ENCODE measurements at regions not wholly inside any gene's neighbourhood (a gene's known extent, or its start where the extent isn't known, plus 50 kb on each side); places are given as distances from the start of the nearest gene placed in this dataset.
"Not testable (repeated sequence)": the region's sequence is repeated elsewhere in the genome, so short reads cannot be mapped to it uniquely, and the experiment has no call there.

DNA sequence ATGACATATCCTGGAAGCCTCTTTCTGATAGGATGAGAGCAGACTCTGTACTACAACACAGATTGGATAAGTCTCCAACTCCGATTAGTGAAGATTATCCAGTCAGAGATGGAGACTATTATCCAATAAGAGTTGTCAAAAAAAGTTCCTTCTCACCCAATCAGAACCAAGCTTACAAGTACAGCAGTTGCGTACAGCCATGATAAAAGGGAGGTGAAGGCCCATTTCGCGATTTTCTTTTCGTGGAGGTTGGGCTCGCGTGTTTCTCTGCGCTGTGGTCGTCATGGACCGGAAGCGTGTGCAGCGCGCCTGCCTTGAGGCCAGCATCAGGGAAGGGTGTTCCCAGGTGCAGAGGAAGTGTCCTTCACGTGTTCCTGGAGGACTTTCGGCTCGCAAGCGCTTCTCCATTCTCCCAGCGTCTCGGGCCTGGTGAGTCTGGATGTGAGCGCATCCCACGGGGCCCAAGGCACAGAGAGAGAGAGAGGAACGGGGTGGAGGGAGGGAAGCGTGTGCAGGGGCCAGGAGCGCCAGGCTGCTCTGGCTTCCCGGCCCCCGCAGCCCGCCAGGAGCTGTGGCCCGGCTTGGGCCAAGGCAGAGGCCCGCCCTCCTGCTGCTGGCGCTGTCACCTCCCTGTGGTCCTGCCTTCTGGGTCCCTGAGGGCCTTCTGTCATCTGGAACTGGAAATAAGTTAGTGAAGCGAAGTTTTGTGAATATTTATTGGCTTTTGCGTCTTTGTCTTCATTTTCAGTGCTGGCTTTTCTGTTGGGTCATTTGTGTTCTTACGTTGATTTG is 53.9 kb downstream of the CDRT15L2 start:
- not testable (repeated sequence) for DNase-seq

DNA sequence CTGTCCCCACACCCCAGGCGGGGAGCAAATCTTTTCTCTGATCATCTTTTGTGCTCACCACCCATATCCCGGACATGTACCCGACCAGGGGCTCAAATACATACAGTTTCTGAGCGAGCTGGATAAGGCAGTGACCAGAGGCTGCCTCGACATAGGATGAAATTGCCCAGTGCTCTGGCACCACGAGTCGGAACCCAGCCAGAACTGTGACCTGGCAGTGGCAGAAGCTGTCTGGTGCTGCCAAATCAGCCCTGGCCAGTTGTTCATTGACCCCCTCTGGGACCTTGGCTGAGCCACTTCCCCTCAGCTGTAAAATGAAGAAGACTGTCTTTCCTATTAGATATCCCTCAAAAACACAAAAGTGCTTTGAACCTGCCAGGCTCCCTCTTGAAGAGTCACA is 60.6 kb downstream of the CDRT15L2 start:
- DNase-seq, result not testable (repeated sequence)

DNA sequence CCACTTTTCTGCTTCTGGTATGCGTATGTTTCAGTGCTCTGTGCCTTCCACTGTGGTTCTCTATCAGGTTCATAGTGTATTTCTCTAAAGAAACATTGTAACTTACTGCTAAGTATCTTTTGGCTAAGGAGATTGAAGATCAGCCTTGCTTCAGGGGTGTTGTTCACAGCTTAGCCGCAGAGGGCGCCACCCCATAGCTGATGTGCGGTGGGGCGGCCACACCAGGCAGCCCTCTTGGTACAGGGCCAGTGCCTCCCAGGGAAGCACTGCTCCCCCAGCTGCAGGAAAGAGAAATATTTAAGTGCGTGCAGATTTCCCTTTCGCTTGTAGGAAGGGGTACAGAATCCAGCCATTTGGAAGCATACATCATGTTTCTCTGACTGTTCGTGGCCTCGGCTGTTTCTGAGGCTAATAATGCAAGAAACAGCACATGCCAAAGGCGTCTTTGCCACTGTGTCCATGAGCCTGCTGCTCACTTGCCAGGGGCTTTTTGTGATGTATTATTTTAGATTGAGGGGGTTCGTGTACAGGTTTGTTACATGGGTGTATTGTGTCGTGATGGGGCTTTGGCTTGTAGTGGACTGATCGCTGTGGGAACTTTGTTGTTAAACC is 67.2 kb downstream of the CDRT15L2 start:
- not testable (repeated sequence) for DNase-seq

DNA sequence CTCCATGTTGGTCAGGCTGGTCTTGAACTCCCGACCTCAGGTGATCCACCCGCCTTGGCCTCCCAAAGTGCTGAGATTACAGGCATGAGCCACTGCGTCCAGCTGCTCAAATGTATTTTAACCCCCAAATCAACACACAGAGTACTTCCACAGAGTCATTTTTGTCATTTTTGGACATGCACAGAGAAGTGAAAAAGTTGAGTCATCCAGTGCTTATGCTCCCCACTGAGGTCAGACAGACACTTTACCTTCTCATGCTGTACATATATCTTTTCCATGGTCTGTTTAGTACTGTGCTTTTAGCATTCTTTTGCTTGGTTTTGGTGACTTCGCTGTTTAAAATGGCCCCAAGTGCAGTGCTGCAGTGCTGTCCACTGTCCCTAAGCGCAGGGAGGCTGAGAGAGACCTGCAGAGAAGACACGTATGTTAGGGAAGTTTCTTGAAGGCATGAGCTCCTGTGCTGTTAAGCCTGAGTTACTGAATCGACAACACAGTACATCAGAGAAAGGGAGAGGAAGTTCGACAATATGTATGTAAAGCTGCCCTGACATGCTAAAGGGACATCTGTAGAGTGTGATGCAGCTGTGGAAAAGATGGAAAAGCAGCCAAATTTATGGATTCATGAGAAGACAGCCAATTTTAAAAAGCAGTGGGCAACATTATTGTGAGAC is 69.7 kb downstream of the CDRT15L2 start:
- DNase-seq, result not testable (repeated sequence)

DNA sequence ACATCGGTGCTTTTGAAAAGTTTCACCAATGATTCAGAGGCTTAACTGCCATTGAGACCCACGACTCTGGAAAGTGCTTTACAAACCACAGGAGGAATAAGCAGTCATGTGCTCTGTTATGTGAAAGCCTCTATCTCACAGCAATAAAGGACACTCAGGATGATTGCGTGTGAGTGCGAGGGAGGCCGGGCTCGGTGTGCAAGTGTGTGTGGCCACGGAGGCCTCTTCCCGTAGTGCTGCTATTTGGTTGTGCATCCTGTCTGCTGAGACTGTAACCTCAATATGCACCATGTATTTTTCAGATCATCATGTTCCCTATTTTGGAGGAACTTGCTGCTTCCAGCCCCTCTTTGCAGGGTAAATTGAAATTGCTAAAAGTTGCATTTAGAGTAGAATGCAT is 71.5 kb downstream of the CDRT15L2 start:
- not testable (repeated sequence) for DNase-seq

DNA sequence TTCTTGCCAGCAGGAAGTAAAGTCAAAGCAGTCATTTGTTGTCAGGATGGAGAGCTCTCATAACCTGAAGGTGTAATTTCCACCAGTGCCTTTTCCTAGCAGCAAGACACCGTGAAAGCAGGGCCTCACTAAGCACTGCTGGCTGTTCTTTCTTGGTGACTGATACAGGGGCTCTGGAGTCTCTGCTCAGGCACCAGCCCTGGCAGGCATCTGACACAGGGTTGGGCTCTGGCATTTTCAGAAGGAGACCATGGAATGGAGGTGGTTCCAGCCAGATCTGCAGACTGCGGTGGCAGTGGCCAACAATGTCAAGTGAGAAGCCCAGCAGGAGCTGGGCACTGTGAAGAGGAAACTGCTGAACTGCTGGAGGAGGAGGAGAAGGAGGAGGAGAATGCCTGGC is 72.2 kb downstream of the CDRT15L2 start:
- DNase-seq, result not testable (repeated sequence)

DNA sequence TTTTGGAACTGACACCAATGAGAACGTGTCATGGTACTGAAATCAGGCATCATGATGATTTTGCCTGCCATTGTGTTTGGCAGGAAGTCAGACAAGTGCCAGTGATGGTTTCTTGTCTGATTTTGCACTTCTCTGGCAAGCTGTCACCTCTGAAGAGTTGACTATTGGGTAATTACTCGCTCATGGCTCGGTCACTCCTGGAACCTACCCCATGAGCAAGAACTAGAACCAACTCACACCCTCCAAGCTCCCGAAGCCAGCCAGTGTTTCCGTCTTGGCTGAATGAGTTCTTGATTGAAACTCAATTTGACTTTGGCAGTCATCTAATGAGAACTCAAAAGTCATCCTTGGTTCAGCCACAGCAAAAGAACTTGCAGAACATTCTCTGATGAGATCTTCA is 73.9 kb downstream of the CDRT15L2 start:
- not testable (repeated sequence) for DNase-seq

DNA sequence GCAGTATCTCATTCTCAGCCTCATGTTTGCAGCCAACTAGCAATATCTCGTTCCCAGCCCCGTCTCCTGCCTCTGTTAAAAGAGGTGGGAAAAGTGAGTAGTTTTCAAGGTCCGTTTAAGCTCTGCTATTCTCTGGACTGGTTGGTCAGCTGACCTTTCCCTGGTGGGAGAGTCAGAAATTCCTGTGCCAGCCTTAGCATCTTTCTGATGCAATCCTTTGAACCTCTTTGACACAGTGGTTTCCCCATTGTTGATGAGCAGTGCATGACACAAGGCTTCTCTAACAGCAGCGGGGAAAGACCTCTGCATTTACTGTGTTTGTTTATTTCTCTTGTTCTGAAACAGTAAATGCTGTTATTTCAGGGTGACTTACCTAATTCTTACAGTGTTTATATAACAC is 74.6 kb downstream of the CDRT15L2 start:
- DNase-seq, result not testable (repeated sequence)

DNA sequence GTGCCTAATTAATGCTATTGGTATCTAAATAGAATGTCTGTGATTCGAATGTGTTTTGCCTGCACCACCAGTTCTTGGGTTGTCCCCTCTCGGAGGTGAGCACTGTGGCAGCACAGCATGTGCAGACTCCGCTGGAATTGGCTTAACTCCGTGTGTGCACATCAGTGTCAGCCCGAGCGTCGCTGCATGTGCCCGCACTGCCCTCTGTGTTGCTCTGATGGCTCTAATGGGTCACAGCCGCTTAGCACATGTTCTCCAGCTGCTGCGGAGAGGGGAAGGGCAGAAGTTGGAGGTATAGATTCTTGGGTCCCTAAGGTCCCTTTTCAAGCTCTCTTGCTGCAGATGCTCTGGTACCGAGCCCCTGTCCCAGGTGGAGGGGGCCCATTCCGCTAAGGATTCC is 75.1 kb downstream of the CDRT15L2 start:
- not testable (repeated sequence) for DNase-seq

DNA sequence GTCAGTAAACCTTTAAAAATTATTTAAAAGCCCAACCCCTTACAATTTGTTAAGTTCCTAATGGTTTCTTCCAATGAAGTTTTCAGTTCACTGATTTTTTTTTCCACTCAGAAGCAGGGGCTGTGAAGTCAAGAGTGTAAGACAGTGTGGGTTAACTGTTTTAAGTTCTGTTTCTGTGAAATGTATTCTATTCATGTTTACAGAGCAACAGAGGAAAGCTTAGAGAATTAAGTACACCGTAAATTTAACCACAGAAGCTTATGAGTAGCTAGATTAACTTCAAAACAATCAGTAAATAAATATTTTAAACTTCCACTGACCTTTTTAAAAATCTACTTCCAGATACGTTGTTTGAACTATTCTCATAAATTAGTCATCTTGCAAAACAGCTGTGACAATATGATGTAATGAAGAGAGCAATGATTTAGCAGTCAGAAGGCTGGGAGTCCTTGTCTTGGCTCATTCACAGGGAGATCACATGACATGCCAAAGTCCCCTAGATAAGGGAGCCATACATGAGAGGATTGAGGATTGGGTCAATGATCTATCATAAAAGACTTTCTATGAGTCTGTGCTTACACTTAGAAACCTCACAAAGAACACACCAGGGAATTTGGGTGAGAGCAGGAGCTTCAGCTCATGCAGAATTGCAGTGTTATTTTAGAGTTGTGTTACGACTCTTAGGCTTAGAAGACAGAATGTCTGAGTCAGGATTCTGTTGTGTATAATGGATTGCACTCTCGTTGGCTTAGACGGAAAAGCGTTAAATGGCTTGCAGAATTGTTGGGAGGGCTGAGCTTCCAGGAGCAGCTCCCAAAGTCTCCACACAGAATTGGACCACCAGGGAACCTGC is 85.8 kb downstream of the CDRT15L2 start:
- DNase-seq, result not testable (repeated sequence)

DNA sequence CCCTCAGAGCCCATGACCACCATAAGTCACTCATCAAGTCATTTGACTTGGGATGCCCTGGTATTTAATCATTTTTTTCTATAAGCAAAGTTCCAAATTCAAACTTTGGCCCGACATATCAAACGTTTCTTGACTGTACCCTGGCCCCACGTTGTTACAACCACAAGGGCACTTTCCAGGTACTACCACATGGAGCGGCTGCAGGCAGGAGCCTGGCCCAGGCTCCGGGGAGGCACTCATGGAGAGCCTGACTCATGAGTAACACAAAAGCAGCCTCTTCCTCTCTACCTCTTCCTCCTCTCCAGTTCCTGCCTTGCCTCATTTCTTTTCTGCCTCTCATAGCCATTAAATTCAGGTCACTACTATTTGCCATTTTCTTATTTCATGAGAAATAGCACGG is 87.2 kb downstream of the CDRT15L2 start:
- not testable (repeated sequence) for DNase-seq

DNA sequence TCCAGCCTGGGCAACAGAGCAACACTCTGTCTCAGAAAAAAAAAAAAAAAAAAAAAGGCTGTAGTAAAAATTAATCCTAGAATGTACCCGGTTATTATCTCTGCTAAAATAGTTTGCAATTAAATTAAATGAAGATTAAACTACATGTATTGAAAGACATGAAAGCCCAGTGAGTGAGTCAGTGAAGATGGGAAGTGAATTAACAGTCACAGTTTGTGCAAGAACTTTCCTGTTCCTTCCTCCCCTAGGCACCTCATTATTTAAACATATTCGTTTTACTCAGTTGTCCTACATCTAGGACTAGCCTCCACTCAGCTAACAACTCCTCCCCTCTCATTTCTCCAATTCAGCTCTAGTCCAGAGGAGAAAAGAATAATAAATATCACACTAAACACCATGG is 88.2 kb downstream of the CDRT15L2 start:
- DNase-seq, result not testable (repeated sequence)

DNA sequence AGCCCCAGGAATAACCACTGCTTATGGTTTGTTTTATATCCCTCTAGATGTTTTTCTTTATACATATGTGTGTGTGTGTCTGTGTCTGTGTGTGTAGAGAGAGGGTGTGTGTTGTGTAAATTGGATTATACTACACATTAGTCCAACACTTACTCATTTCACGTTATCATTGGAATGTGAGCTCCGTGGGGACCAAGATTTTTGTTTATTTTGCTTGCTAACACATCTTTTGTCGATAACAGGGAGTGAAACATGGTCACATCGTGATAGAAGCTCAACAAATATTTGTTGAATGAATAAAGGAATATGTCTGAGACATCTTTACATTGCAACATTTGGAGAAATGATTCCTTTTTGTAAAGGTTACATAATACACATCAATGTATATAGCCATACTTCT is 88.8 kb downstream of the CDRT15L2 start:
- DNase-seq, result not testable (repeated sequence)

DNA sequence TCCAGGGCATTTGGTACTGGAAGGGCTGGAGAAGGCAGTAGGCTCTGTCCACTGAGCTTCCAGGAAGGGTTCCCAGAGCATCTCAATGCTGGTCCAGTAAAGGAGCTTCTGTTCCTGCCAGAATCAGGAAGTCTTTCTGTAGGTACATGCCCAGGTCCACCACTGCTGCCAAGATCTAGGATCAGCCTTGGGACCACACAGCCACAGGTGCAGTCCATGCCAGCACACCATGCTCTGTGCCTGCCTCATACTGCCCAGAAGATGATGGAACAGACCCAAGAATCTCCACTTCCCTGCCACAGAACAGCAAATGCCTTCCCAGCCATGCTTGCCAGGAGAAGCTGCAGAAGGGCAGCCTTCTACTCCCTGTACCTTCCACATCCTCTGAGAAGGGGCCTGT is 89.3 kb downstream of the CDRT15L2 start:
- not testable (repeated sequence) for DNase-seq

DNA sequence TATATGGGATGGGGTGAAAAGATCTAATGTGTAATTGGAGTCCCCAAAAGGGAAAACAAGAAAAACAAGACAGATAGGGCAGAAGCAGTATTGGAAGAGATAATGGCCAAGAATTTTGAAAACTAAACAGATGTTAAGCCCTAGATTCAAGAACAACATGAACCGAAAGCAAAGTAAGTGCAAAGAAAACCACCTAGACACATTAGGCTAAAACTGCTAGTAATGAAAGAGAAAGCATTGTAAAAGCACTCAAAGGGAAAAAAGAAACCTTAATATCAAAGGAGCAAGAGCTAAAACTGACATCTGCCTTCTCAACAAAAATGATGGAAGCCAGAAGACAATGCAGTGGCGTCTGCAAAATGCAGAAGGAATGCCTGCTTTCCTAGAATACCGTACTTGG is 91.0 kb downstream of the CDRT15L2 start:
- not testable (repeated sequence) for DNase-seq

DNA sequence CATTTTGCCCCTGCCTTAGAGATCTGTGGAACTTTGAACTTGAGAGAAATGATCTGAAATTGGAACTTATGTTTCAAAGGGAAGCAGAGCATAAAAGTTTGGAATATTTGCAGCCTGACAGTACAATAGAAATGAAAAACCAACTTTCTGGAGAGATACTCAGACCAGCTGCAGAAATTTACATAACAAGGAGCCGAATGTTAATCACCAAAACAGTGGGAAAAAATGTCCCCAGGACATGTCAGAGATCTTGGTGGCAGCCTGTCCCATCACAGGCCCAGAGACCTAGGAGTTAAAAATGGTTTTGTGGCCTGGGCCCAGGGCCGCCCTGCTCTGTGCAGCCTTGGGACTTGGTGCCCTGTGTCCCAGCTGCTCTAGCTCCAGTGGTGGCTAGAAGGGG is 94.8 kb downstream of the CDRT15L2 start:
- DNase-seq, result not testable (repeated sequence)

DNA sequence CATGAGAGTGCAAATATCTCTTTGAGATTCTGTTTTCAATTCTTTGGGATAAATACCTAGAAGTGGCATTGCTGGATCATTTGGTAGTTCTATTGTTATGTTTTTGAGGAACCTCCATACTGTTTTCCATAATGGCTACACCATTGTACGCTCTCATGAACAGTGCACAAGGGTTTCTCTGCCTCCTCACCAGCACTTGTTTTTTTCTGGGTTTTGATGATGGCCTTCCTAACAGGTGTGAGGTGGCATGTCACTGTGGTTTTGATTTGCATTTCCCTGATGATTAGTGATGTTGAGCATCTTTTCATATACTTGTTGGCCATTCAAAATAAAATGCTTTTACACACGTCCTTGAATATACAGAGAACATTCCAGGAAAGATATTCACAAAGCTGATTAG is 96.2 kb downstream of the CDRT15L2 start:
- not testable (repeated sequence) for DNase-seq

DNA sequence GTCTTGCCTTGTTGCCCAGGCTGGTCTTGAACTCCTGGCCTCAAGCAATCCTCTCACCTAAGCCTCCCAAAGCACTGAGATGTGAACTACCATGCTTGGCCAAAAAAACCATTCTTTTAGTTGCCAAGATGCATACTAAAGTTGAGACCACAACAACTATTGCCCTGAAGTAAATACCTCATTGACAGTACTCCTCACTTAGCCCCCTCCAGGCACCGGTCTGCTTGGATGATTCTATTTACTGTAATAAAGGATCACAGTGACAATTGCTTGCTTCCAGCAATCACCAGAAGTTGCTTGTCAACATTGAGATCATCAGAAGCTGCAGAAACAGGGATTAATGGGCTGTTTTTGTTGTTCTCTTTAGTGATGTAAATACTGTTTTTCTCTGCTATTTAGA is 97.1 kb downstream of the CDRT15L2 start:
- DNase-seq, result not testable (repeated sequence)

DNA sequence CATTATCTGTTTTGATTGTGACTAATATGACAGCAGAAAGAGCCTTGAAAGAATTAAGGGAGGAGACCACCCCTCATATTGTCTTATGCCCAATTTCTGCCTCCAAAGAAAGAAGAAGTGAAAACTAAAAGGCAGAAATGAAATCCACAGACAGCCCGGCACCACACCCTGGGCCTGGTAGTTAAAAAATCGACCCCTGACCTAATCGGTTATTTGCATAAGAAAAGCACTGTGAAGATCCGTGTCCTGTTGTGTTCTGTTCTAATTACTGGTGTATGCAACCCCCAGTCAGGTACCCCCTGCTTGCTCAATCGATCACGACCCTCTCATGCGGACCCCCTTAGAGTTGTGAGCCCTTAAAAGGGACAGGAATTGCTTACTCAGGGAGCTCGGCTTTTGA is 97.9 kb downstream of the CDRT15L2 start:
- DNase-seq, result not testable (repeated sequence)

DNA sequence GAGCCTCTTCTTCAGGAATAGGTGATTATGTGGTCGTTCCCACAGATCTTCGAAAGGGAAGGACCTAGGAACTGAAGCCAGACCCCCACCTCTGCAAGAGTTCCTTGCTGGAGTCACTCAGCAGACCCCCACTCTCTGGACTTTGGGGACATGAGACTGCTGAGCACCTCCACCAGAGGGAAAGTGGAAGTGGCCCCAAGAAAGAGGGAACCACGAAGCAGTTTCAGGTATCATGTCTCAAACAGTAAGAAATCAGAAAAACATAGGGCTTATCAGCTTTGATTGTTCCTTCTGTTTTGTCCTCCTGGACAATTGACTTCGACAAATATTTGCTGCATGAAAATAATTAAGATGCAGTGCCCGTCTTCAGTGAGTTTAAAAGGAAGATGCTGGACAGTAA is 98.9 kb downstream of the CDRT15L2 start:
- DNase-seq, result not testable (repeated sequence)

DNA sequence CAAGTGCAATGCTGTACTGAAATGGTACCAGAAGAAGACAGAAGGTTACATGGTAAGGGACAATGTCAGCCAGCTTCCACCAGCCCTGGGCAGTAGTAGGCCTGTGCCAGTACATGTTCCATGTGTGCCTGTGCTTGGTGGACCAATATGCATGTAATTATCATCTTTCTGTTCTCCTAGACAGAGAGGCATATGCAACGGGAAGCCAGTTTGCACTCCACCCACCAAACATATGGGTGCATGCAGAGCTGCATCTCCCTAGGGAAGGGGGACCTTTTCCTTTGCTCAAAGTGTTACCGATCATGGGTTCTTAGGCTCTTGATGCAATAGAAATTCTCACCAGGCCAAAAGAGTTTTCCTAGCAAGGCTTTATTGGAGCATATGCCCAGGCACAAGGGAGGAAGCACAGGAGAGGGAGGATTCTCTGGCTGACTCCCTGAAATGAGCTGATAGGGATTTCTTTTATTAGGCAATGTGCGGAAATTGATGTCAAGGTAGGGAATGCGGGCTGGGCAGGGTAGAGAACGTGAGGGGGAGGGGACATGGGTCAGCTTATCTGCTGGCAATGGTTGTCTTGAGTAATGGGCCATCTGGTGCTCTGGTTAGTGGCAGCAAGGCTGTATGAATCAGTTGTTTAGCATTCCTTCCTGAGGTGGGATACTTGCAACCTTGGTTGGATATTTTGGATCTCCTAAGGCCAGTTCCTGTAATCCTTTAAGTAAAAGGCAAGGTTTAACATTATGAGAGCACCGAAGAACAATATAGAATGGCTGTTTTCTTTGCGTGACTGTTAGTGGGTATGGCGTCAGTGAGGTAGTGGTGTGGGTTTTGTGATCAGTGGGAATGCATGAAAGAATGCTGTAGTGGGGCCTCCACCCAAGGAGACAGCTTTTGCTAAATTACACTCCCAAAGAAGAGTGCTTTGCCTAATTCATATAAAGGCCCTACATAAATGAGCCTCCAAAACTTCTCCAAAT is 102.5 kb downstream of the CDRT15L2 start:
- DNase-seq, result not testable (repeated sequence)

All from NCI-H2081 treated with DMSO at 0.1 percent for 48 hours (cell line).